NCI-H1105 treated with DMSO at 0.1 percent for 48 hours (cell line): ENCODE measurements at regions not wholly inside any gene's neighbourhood (a gene's known extent, or its start where the extent isn't known, plus 50 kb on each side); places are given as distances from the start of the nearest gene placed in this dataset.

Experiments
- DNase-seq: peaks from one replicate; lab custom pipeline; 2025; lab: John Stamatoyannopoulos, UW

- no peak for DNase-seq
These were observed 176.7 kb downstream of the DACT1 start for GRCh38 chr14:58814466-58814865.

DNA sequence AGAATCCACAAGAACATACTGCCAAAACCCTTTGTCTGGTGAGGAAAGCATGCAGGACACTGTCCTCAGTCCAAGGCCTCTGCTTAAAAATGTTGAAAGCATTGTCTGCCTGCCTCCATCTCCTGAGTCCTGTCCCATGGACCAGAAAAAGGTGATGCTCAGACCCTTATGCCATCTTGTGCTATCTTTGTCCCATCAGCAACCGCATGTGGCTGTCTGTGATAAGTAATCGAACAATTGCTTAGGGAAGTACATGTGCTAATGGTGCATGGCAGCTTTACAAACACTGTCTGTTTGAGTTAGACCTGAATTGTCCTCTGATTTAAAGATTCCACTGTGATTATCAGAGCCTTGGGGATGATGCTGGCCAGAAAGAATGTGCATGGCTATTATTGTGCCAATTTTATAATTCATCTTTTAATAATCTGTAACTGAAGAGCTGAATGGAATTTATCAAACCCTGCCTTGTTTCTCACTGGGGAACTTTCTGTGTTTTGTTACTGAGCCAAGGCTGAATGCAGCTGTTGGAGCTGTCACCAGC, 177.5 kb downstream of the DACT1 start:
- no peak for DNase-seq

- no peak for DNase-seq
These were observed 178.0 kb downstream of the DACT1 start for GRCh38 chr14:58815794-58816193.

- no peak for DNase-seq
These were observed 178.8 kb downstream of the DACT1 start for GRCh38 chr14:58816416-58817115.

GRCh38 chr14:58817846-58818245, 180.1 kb downstream of the DACT1 start:
- no peak for DNase-seq

- no peak for DNase-seq
These were observed 182.3 kb downstream of the DACT1 start for GRCh38 chr14:58820032-58820431.

GRCh38 chr14:58821421-58821820, 183.7 kb downstream of the DACT1 start:
- DNase-seq, result no peak

- no peak for DNase-seq
These were observed 185.1 kb downstream of the DACT1 start for GRCh38 chr14:58822856-58823255.

GRCh38 chr14:58823312-58823711, 185.6 kb downstream of the DACT1 start:
- no peak for DNase-seq

- no peak for DNase-seq
These were observed 186.3 kb downstream of the DACT1 start for GRCh38 chr14:58824106-58824505.

DNA sequence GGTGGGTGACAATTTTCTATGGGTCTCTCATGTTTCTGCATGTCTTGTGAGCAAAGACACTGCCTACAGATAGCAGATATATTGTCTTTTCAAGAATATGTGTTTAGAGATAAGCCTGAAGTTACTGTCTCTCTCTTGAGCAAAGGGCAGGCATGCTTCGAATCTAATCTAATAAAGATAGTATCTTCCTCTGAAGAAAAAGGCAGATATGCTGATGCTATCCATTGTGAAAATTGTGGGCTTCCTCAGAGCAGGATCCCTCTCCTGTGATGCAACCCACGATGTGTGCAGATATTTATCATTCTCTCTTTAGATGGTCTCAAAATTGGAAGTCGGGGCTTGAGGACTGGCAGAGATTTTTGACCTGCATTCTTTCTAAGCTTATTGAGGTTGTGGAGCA, 187.0 kb downstream of the DACT1 start:
- no peak for DNase-seq

DNA sequence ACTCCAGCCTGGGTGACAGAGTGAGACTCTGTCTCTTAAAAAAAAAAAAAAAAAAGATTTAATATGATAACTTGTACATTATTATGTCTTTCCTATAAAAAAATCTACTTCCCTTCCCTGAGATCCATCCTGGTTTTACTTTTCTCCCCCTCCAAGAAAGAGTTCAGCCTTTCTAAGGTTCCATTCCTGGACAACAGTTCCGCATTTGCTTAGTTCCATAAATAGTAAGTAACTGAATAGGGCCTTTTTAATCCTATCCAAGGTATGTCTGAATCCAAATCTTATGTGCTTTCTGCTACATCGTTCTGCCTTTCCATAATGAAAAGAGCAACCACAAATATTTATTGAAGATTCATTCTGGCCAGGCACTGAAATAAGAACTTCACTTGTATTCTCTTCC, 187.8 kb downstream of the DACT1 start:
- DNase-seq, result no peak

DNA sequence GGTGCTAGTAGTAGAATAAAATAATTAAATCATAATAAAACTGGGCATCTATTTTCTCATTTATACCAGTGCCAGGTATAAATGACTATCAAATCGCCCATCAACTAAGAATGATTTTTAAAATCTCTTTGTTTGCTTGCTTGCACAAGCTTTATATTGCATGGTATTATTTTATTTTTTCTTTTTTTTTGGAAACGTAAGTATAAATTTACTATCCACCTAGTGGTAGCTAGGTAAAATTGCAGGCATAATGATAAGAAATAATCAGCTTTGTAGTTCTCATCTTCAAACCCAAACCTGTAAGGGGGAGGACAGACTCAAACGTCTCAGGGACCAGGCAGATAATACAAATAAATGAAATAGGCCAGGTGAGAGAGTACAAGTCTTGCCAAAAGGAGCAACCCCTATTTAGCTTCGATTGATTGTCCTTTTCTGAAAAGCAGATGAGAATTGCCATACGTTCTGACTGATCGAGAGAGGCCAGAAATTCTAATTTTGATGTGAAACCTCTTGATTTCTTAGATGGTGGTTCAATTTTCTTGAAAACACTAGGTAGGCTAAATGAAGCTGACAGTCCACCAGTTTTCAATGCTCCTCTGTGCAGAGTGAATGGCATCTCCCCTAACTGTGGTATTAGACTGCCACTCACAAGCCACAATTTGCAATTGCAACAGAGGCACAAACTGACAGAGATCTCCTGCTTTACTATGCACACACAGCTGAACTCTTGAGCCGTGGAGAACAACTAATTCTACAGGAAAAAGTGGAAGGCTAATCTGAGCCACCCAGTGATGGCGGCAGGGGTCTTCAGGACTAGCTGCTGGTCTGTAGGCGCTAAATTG, 189.3 kb downstream of the DACT1 start:
- no peak for DNase-seq

GRCh38 chr14:58828298-58828697, 190.5 kb downstream of the DACT1 start:
- DNase-seq, result no peak

GRCh38 chr14:58829594-58829993, 191.8 kb downstream of the DACT1 start:
- peak; percentile 87 for DNase-seq

- DNase-seq, result no peak
These were observed 192.4 kb downstream of the DACT1 start for GRCh38 chr14:58830121-58830520.

- DNase-seq, result no peak
These were observed 194.3 kb downstream of the DACT1 start for GRCh38 chr14:58832095-58832521.

DNA sequence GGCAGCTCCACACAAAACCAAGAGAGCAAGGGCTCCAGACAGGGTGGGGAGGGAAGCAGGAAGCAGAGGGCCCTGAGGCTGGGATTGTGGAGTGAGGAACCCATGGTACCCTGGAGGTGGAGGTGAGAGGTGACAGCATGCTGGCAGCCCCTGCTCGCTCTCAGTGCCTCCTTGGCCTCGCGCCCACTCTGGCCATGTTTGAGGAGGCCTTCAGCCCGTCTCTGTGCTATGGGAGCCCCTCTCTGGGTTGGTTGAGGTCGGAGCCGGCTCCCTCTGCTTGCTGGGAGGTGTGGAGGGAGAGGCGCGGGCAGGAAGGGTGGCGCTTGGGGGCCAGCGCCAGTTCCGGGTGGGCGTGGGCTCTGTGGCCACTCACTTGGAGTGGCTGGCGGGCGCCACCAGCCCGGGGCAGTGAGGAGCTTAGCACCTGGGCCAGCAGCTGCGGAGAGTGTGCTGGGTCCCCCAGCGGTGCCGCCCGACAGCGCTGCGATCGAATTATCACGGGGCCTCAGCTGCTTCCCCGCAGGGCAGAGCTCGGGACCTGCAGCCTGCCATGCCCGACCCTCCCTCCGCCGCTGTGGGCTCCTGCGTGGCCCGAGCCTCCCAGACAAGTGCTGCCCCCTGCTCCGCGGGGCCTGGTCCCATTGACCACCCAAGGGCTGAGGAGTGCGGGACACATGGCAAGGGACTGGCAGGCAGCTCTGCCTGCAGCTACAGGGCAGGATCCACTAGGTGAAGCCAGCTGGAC, 196.0 kb downstream of the DACT1 start:
- DNase-seq, result no peak

- DNase-seq, result peak; percentile 37
These were observed 198.7 kb downstream of the DACT1 start for GRCh38 chr14:58836303-58836974.

GRCh38 chr14:58839233-58839632, 201.5 kb downstream of the DACT1 start:
- DNase-seq, result no peak

DNA sequence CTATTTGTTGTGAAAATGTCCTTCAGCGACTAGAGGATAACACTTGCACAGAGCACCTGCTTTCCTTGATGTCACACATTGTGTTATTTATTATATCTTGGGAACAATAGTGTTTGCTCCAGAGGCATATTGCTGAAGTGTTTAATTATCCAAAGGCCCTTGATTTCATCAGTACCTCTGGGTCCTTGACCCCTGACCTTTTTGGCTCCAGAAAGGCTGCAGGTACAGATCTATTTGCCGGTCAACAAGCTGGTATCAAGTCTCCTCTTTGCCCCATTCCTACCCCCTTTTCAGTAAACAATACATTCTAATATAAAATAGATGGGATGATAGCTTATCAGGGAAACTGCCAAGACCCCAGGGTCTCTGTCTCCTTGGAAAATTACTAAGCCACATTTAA, 206.8 kb downstream of the DACT1 start:
- peak; percentile 95 for DNase-seq
